NCI-H748 (cell line): ENCODE measurements at regions not wholly inside any gene's neighbourhood (a gene's known extent, or its start where the extent isn't known, plus 50 kb on each side); places are given as distances from the start of the nearest gene placed in this dataset.

Experiments
- DNase-seq: peaks from one replicate; lab custom pipeline; 2025; ENCODE audit not compliant: unreplicated experiment; lab: John Stamatoyannopoulos, UW

- peak; percentile 87 for DNase-seq
Measured at GRCh38 chr15:56307180-56307579, 58.0 kb upstream of the TEX9 start.

GRCh38 chr15:56298723-56299122 lies 55.0 kb upstream of the RFX7 start:
- no peak for DNase-seq

- DNase-seq: no peak
Measured at GRCh38 chr15:56295433-56295832, 51.8 kb upstream of the RFX7 start.

GRCh38 chr15:56293495-56294292 lies 50.0 kb upstream of the RFX7 start:
- DNase-seq: no peak
